ENCODE measurements at regions not wholly inside any gene's neighbourhood (a gene's known extent, or its start where the extent isn't known, plus 50 kb on each side); places are given as distances from the start of the nearest gene placed in this dataset.
"Not testable (repeated sequence)": the region's sequence is repeated elsewhere in the genome, so short reads cannot be mapped to it uniquely, and the experiment has no call there.

DNA sequence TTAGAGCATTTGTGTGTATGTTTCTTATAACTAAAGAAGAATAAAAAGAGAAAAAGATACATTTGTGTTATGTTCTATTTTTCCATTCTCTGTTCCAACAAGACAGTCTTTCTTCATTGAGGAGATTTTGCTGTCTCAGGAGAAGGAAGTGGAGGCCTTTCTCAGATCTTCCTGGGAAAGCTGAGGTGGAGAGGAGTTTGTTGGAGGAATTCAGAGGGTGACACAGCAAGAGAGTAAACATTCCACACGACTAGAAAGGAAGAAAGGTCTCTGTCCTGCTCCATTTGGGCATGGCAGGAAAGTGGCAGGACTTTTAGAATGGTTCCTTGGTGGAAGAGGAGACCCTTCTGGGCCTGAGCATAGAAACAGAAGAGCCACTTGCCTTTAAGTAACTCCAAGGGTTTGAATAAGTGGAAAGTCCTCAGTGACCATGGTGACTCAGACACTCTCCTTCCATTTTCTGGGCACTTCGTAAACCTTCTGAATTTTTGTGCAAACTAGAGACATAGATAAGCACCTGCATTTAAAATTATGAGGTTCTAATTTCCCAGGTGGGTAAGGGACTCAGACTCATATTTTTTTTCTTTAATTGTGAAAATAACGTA, 52.3 kb upstream of the COL5A2 start:
- DNase-seq (ENCODE audit: low read depth): no peak

DNA sequence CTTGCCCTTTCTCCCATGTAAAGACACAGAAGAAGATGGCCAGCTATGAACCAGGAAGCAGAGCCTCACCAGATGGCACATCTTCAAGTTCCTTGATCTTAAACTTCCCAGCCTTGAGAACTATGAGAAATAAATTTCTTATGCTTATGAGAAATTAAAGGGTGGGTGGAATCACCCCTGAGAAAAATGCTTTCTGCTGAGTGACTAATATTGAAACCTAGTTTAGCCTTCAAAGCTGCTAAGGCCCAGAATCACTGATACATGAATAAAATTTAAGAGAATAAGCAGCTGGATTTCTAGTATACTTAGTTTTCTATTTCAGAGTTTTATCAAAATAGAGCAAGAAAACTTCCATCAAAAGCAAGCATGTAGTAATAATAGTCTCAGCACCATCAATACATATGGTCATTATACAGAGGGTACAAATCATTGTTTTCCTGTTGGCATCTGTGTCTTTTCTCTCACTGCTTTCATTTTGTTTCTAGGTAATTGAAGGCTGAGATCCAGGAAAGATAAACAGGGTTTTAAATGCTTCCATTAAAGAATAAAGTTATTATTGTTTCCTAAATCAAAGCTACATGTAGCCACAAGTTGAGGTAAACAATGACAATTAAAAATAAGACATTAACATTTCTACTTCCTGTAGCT, 53.3 kb upstream of the COL5A2 start:
- DNase-seq (ENCODE audit: low read depth): peak; percentile 15

DNA sequence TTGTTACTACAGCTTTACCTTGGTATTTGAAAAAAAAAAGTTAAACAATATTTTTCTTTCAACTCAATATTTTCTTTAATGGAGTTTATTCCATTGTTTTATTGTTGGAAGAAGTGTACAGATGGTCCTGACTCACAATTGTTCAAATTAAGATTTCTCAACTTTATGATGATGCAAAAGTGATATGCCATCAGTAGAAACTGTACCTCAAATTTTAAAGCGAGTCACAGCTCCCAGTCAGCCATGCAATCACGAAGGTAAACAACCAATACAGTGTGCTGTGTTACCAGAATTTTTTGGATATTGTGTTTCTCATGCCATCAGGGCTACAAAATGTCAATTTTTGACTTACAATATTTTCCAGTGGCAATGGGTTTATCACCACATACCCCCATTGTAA, 54.0 kb upstream of the COL5A2 start:
- DNase-seq (ENCODE audit: low read depth): peak; percentile 74

DNA sequence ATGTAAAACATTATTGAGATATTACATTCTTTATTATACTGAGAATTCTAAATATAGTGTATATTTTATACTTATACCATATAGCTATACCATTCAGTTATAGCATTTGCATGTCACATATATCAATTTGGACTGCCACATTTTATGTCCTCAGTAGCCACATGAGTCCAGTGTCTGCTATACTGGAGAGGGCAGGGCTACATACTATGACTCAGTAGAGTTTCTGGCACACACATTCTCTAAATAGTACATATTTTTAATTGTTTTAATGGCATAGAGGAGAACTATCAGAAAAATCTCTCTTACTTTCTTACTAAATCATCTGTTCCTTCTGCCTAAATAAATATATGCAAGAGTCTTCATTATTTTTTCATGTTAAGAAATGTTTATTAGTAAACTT, 55.4 kb upstream of the COL5A2 start:
- peak; percentile 47 for DNase-seq (ENCODE audit: low read depth)

GRCh38 chr2:189236066-189236465, 56.5 kb upstream of the COL5A2 start:
- peak; percentile 75 for DNase-seq (ENCODE audit: low read depth)

DNA sequence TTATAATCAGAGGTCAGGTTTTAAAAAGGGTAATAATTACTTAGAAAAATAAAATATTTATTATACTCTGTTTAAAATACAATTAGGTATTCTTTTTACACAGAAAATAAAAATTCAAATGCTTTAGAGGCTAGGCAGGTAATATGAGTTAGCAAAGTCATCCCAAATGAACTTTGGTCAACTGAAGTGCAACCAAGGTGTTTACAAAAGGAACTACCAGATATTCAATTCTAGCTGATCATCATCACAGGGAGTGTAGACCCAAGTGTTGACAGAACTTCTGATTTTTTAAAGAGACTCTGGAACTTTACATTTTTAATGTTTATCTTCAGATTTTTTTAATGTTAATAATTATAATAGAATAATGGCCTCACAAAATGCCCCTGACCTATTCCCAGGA, 59.3 kb upstream of the COL5A2 start:
- DNase-seq (ENCODE audit: low read depth): no peak

GRCh38 chr2:189243843-189244242, 64.3 kb upstream of the COL5A2 start:
- not testable (repeated sequence) for DNase-seq (ENCODE audit: low read depth)

GRCh38 chr2:189247276-189247675, 67.7 kb upstream of the COL5A2 start:
- no peak for DNase-seq (ENCODE audit: low read depth)

DNA sequence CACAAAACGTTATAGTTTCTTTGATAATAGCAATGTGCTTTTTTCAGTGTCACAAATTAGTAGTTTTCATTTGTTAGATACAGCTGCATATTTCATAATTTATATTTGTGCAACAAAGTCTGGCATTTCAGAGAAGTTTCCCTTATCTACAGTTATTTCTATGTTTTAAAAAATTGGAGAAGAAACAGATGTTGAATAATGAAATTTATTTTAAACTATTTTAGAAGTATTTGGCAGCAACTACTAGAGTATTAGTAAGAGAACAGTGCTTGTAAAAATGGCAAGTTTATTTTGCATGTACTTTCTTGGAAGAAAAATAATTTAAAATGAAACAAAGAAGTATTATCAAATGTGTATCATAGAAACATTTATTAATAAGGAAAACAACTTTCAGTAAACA, 68.6 kb upstream of the COL5A2 start:
- DNase-seq (ENCODE audit: low read depth): no peak

GRCh38 chr2:189249171-189249570, 69.6 kb upstream of the COL5A2 start:
- DNase-seq (ENCODE audit: low read depth): peak; percentile 71

DNA sequence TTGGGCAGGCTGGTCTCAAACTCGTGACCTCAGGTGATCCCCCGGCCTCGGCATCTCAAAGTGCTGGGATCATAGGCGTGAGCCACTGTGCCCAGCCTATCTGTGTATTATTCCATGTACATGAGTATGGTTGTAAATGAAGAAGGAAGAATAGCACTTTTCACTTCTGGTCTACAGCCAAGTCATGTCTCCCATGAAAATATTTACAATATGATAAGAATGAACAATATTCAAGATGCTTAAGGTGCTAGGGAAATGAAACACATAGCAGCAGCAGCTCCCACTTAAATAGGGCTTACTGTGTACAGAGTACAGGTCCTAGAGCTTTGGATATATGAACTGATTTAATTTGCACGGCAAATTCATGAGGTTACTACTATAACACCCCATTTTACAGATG, 70.3 kb upstream of the COL5A2 start:
- no peak for DNase-seq (ENCODE audit: low read depth)

DNA sequence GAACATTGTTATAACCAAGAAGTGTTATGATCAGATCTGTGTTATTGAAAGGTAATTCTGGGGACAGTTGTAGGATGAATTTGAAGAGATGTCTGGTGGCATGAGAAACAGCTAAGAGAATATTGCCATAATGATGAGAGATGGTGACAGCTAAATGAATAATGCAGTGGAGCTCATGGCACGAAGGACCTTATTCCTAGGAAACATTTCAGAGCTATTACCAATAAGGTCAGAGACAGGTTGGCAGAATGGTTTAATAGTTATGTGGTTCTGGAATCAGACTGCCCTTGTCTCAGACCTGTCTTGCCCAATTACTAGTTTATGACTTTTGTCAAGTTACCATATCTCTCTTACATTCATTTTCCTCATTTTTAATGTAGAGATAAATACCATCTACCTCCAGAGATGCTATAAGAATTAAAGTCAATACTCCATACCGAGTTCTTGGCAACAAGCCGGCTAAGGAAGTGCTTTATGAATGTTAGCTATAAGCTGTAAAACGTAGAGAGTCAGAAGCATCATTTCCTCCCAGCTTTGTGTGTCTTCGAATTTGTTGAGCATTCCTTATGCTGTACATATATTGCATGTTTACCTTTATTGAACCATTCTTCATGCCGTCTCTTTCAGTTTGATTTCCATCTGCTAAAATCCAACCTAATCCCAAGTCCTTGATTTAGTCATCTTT, 73.6 kb upstream of the COL5A2 start:
- peak; percentile 60 for DNase-seq (ENCODE audit: low read depth)

DNA sequence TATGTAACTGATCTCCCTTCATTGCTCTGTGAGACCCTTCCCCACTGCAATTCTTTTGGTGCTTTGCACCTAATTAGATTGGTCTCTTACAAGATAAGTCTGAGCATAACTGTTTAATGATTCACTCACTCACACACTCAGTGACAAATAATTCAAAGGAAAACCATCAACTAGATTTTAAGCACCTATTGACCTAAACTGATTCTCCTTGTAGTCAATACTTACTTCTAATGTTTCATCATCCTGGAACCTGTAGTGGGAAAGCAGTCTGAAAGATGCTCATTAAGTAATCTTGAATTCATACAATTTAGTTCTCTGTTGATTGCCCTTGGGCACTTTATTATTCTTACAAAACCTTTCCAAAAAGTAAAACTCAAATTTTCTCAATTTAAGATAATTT, 74.3 kb upstream of the COL5A2 start:
- DNase-seq (ENCODE audit: low read depth): peak; percentile 75

- peak; percentile 66 for DNase-seq (ENCODE audit: low read depth)
Measured at GRCh38 chr2:189254268-189254883, 74.8 kb upstream of the COL5A2 start.

DNA sequence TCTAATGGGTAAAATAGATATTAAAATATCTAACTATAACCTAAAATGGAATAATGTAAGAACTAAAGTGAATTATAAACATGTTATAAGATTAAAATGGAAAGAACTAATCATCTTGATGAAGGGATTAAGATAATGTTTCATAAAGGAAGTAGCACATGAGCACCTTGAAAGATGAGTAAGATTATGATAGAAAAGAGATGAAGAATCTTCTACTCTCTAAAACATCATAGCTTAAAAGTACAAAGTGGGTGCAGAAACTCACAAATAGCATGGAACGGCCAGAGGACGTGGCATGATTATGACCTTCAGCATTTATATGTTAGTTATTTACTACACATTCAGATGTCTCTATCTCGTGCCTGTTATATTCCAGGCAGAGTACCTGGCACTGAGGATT, 76.2 kb upstream of the COL5A2 start:
- no peak for DNase-seq (ENCODE audit: low read depth)

GRCh38 chr2:189258616-189259365, 79.2 kb upstream of the COL5A2 start:
- DNase-seq (ENCODE audit: low read depth): no peak

DNA sequence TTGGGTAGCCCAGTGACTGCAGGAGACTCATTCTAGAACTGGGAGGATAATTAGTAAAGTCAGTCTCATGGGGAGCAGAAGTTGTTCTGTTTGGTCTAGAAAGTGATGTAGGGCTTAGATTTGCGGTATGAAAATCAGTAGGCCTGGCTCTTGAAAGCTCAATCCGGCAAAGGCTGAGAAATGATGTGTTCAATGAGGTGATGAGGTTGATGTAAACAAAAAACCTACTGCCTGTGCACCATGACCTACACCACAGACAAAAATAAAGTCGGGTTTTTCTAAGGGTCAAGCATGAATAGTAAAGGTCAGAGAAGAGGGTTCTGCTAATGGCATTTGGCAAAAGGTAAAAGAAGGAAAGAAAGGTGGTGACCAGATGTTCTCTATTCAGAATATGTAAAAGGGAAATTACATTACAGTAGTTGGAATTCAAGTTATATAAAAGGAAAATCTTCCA, 80.8 kb upstream of the COL5A2 start:
- DNase-seq (ENCODE audit: low read depth): peak; percentile 35

DNA sequence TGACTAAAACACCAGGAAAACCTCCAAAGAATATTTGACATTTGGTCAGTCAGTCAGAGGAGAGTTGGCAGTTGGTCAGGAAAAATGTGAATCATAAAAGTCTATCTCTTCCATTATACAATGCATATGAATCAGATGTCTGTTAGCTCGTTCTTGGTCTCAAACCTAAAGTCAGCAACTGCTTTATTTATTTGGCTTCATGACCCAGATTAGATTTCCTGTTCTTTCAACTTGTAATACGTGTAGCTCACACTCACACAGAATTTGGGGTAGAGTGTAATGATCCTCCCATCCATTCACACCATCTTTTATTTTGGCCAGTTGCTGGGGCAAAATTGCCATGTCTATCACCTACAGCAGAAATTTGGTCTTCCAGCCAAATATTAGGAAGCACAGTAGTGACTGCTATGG, 81.9 kb upstream of the COL5A2 start:
- peak; percentile 89 for DNase-seq (ENCODE audit: low read depth)

DNA sequence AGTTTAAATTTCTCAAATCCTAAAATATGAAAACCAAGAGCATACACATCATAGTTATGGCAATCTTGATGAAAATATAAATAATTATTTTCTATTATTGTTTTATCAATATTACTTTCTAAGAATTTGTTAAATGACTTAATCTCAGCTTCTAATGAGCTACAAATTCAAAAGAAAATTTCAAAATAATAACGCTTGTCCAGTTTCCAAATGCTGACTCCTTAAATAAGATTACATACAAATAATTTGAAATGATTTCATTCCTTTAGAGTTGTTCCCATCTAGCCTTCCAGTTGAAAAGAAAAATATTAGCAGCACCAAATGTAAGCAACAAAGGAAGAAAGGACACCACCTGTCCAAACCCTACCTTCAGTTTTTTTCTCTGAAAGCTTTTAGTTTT, 82.4 kb upstream of the COL5A2 start:
- DNase-seq (ENCODE audit: low read depth): no peak

GRCh38 chr2:189265696-189266320, 86.2 kb upstream of the COL5A2 start:
- peak; percentile 66 for DNase-seq (ENCODE audit: low read depth)

DNA sequence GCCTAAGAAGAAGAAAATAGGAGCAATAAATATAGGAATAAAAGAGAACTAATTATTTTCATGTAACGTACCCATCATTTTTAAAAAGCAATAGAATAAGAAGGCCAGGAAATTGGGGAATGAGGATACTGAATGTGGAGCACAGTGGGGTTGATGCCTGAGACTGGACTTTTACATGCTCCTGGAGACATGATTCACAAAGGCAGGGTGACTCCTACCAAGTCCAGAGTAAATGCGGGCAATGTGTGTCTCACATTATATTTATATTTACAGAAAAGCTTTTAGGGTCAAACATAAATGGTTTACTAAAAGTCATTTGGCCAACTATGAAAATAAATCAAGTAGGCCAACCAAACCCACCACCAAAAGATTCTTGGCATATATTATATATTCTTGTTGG, 87.9 kb upstream of the COL5A2 start:
- peak; percentile 59 for DNase-seq (ENCODE audit: low read depth)
